Stomach (tissue), 4 donors: ENCODE measurements at regions not wholly inside any gene's neighbourhood (a gene's known extent, or its start where the extent isn't known, plus 50 kb on each side); places are given as distances from the start of the nearest gene placed in this dataset.

Experiments used
- CTCF ChIP-seq, 7 experiments: fragments of 450-650 bp in 4 of 7; fragments of 200-600 bp in 3 of 7; sonication (generic) in 3 of 7; IDR thresholded peaks; one replicate each; pipeline ENCODE4 v1.5.1; 2016 to 2019; ENCODE audit warnings: antibody characterized with exemption in 7 of 7, control low read depth in 2 of 7, mild to moderate bottlenecking in 1 of 7
- POLR2AphosphoS5 ChIP-seq, 3 donors: sonication (generic); formaldehyde crosslinking; IDR thresholded peaks; one replicate each; pipeline ENCODE4 v1.6.1; 2016; ENCODE audit warnings: antibody characterized with exemption in 3 of 3

- no peak for TF ChIP-seq CTCF (IDR thresholded peaks at IDR 0.05)
- no peak for TF ChIP-seq POLR2AphosphoS5 (IDR thresholded peaks at IDR 0.05)
Observed at GRCh38 chr1:14535619-14536355, 62.7 kb upstream of the KAZN start.
